ENCODE measurements at regions not wholly inside any gene's neighbourhood (a gene's known extent, or its start where the extent isn't known, plus 50 kb on each side); places are given as distances from the start of the nearest gene placed in this dataset.
"Not testable (repeated sequence)": the region's sequence is repeated elsewhere in the genome, so short reads cannot be mapped to it uniquely, and the experiment has no call there.

DNA sequence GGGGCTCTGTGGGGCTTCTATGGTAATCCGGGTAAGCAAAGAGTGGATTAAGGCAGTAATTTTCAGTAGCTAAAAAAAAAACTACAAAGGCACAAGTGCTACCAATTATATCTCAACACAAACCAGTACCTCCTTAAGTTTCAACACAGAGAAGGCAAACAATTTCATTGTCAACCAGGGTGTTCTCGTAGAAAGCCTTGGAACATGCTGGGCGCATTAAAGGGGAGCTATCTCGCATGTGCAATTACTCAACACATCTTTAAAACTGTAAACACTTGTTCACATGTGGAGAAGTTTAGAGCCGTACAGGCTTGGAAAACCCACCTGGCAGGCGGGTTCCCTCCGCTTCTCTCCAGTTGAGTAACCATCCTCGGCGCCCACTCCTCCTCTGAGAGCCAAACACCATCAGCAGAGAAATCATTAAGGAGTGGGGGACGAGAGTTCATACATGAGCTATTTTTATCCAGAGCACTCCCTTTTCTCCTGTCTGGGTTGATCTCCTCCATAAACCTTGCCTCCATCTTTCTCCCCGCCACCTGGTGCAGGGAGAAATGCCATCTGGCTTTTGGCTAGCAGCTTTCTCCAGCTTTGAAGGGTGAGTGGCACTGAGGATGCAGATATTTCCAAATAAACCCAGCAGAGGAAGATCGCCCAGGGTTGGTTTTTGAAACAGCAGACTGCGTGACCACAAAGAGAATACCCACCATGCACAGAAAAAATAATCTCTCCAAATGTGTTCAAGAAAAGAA, 287.1 kb downstream of the WDR11 start:
- no peaks in the 10 kb centered on the region for H3K36me3 ChIP-seq (ENCODE audit: control insufficient read depth in 2 of 2, extremely low read depth in 1 of 2, insufficient read depth in 1 of 2, low read length in 1 of 2)
- DNase-seq (no peak), ATAC-seq (replicated peaks in 1 of 4) (no peak)
- peaks cover 0 to 4% of the 10 kb centered on the region in 2 experiments for H3K27me3 ChIP-seq (replicated peaks in 1 of 2; ENCODE audit: control insufficient read depth in 2 of 2, extremely low read depth in 1 of 2, insufficient read depth in 2 of 2, low read length in 1 of 2)
- no peaks in the 10 kb centered on the region for H3K4me1 ChIP-seq (ENCODE audit: control insufficient read depth in 1 of 2, extremely low read depth in 1 of 2, insufficient read depth in 2 of 2, low read length in 2 of 2)
- H3K27ac ChIP-seq (ENCODE audit: low read length), result no peak overlapping the region
- H3K4me3 Mint-ChIP-seq, result no peak overlapping the region
- no peaks in the 10 kb centered on the region for H3K4me1 Mint-ChIP-seq
- H3K27ac Mint-ChIP-seq, result no peak overlapping the region
- H3K36me3 Mint-ChIP-seq, result no peaks in the 10 kb centered on the region
- CTCF ChIA-PET, result no interaction called here
- POLR2A ChIA-PET, result no interaction called here
- no peaks in the 10 kb centered on the region for H3K9me3 ChIP-seq
- no peak overlapping the region for H3K4me3 ChIP-seq (ENCODE audit: control insufficient read depth in 1 of 2, extremely low read depth in 1 of 2, low read length in 1 of 2)
- no peaks in the 10 kb centered on the region for H3K27me3 Mint-ChIP-seq
- H3K9me3 Mint-ChIP-seq, result peaks cover 4 to 8% (median 4%) of the 10 kb centered on the region in 3 donors
- WGBS (ENCODE audit: insufficient coverage), result no CpG with 5 or more reads among the region's 13 CpGs

DNA sequence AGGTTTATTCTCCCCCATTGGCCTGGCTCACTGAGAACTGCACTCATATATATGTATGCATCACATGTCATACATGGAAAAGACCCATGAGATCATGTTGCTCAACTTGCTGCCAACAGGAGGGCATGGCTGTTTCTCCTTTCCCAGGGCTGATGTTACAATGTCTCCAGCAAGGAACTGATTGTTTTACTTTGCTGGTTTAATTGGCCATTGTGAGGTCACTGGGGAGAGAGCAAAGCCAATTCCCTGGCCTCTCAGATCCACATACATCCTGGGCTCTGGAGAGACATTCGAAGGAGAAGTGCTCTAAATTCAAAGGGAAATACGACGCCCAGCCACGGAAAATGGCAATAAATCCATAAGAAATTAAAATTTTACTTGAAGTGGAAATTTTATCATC, 287.8 kb downstream of the WDR11 start:
- no peak for ATAC-seq (replicated peaks in 1 of 4)
- no peaks in the 10 kb centered on the region for H3K4me1 ChIP-seq (ENCODE audit: control insufficient read depth in 1 of 2, extremely low read depth in 1 of 2, insufficient read depth in 2 of 2, low read length in 2 of 2)
- H3K36me3 ChIP-seq (ENCODE audit: control insufficient read depth in 2 of 2, extremely low read depth in 1 of 2, insufficient read depth in 1 of 2, low read length in 1 of 2), result no peaks in the 10 kb centered on the region
- H3K27ac ChIP-seq (ENCODE audit: low read length), result no peak overlapping the region
- ChIA-PET POLR2A (no interaction called here), CTCF (no interaction called here)
- Mint-ChIP-seq H3K4me1 (no peaks in the 10 kb centered on the region), H3K27ac (no peak overlapping the region), H3K27me3 (no peaks in the 10 kb centered on the region), H3K4me3 (no peak overlapping the region), H3K9me3 (peaks cover 4 to 8% (median 4%) of the 10 kb centered on the region in 3 donors), H3K36me3 (no peaks in the 10 kb centered on the region)
- no peaks in the 10 kb centered on the region for H3K9me3 ChIP-seq
- no peak for DNase-seq
- WGBS (ENCODE audit: insufficient coverage), result no CpG with 5 or more reads among the region's 4 CpGs
- no peak overlapping the region for H3K4me3 ChIP-seq (ENCODE audit: control insufficient read depth in 1 of 2, extremely low read depth in 1 of 2, low read length in 1 of 2)
- H3K27me3 ChIP-seq (replicated peaks in 1 of 2; ENCODE audit: control insufficient read depth in 2 of 2, extremely low read depth in 1 of 2, insufficient read depth in 2 of 2, low read length in 1 of 2), result peaks cover 0 to 4% of the 10 kb centered on the region in 2 experiments

DNA sequence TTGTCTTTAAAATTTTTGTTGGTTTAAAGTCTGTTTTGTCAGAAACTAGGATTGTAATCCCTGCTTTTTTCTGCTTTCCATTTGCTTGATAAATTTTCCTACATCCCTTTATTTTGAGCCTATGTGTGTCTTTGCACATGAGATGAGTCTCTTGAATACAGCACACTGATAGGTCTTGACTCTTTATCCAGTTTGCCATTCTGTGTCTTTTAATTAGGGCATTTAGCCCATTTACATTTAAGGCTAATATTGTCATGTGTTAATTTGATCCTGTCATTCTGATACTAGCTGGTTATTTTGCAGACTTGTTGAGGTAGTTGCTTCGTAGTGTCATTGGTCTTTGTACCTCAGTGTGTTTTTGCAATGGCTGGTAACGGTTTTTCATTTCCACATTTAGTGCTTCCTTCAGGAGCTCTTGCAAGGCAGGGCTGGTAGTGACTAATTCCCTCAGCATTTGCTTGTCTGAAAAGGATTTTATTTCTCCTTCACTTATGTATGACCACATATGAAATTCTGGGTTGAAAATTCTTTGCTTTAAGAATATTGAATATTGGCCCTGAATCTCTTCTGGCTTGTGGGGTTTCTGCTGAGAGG, 294.7 kb downstream of the WDR11 start:
- H3K27me3 Mint-ChIP-seq, POLR2A ChIA-PET: not testable (repeated sequence)

DNA sequence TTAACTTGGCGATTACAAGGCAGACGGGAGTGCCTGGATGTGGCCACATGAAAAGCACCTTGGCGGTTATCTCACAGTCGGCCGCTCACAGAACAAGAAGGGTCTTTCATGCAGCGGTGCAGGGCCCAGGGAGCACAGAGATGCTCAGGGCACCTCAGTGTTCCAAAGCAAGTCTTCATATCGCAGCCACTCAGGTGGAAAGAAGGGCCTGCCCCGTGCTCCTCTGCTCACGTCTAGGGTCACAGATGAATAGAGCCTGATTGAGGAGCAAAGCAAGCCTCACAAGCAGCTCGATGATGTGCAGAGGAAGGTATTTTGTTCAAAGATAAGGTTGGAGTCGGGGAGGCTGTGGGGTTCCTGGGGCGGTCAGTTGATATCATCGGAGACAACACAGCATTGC, 297.8 kb downstream of the WDR11 start:
- H3K36me3 Mint-ChIP-seq, result no peaks in the 10 kb centered on the region
- ChIA-PET CTCF (no interaction called here), POLR2A (no interaction called here)
- Histone ChIP-seq H3K4me1 (ENCODE audit: control insufficient read depth in 1 of 2, extremely low read depth in 1 of 2, insufficient read depth in 2 of 2, low read length in 2 of 2) (no peaks in the 10 kb centered on the region), H3K36me3 (ENCODE audit: control insufficient read depth in 2 of 2, extremely low read depth in 1 of 2, insufficient read depth in 1 of 2, low read length in 1 of 2) (no peaks in the 10 kb centered on the region), H3K27me3 (replicated peaks in 1 of 2; ENCODE audit: control insufficient read depth in 2 of 2, extremely low read depth in 1 of 2, insufficient read depth in 2 of 2, low read length in 1 of 2) (no peaks in the 10 kb centered on the region), H3K27ac (ENCODE audit: low read length) (no peak overlapping the region), H3K4me3 (ENCODE audit: control insufficient read depth in 1 of 2, extremely low read depth in 1 of 2, low read length in 1 of 2) (no peak overlapping the region), H3K9me3 (no peaks in the 10 kb centered on the region)
- DNase-seq (no peak), ATAC-seq (replicated peaks in 1 of 4) (no peak)
- WGBS (ENCODE audit: insufficient coverage), result 80% methylated on average over 11 of the region's 13 CpGs
- no peak overlapping the region for H3K27ac Mint-ChIP-seq
- no peaks in the 10 kb centered on the region for H3K4me1 Mint-ChIP-seq
- H3K4me3 Mint-ChIP-seq, result no peak overlapping the region
- H3K9me3 Mint-ChIP-seq, result peaks cover 19 to 28% (median 23%) of the 10 kb centered on the region in 3 donors
- peaks cover 3 to 6% of the 10 kb centered on the region in 2 donors for H3K27me3 Mint-ChIP-seq

More for the DNA sequence above, 294.7 kb downstream of the WDR11 start:
- H3K4me3 ChIP-seq (ENCODE audit: control insufficient read depth in 1 of 2, extremely low read depth in 1 of 2, low read length in 1 of 2); H3K36me3 Mint-ChIP-seq; H3K4me3 Mint-ChIP-seq; H3K27ac ChIP-seq (ENCODE audit: low read length); H3K4me1 ChIP-seq (ENCODE audit: control insufficient read depth in 1 of 2, extremely low read depth in 1 of 2, insufficient read depth in 2 of 2, low read length in 2 of 2); CTCF ChIA-PET; H3K27ac Mint-ChIP-seq; H3K4me1 Mint-ChIP-seq; DNase-seq; ATAC-seq (replicated peaks in 1 of 4); H3K36me3 ChIP-seq (ENCODE audit: control insufficient read depth in 2 of 2, extremely low read depth in 1 of 2, insufficient read depth in 1 of 2, low read length in 1 of 2); H3K9me3 ChIP-seq; H3K27me3 ChIP-seq (replicated peaks in 1 of 2; ENCODE audit: control insufficient read depth in 2 of 2, extremely low read depth in 1 of 2, insufficient read depth in 2 of 2, low read length in 1 of 2): not testable (repeated sequence)
- H3K9me3 Mint-ChIP-seq, result peaks cover 21 to 27% (median 23%) of the 10 kb centered on the region in 3 donors
- WGBS (ENCODE audit: insufficient coverage), result no CpG with 5 or more reads among the region's 2 CpGs

DNA sequence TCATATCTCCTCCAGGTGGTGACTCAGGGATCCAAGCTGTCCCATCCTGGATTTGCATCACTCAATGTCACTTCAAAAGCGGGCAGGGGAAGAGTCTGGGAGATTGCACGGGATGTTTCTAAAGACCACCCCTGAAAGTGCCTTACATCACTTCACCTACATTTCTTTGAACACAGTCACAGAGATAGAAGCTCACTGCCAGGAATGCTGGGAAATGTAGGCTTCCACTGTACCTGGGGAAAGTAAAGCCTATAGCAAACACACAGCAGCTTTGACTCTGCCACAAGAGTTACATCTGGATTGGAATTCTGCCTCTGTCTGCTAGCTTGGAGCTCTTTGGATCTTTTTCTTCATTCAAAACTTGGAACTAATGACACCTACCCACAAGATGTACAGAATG, 300.9 kb downstream of the WDR11 start:
- peaks cover 3 to 6% of the 10 kb centered on the region in 2 donors for H3K27me3 Mint-ChIP-seq
- ATAC-seq (replicated peaks in 1 of 4), result no peak
- H3K4me3 Mint-ChIP-seq, result no peak overlapping the region
- WGBS (ENCODE audit: insufficient coverage), result no CpG with 5 or more reads among the region's 2 CpGs
- H3K9me3 ChIP-seq, result no peaks in the 10 kb centered on the region
- no peaks in the 10 kb centered on the region for H3K27me3 ChIP-seq (replicated peaks in 1 of 2; ENCODE audit: control insufficient read depth in 2 of 2, extremely low read depth in 1 of 2, insufficient read depth in 2 of 2, low read length in 1 of 2)
- H3K4me1 ChIP-seq (ENCODE audit: control insufficient read depth in 1 of 2, extremely low read depth in 1 of 2, insufficient read depth in 2 of 2, low read length in 2 of 2), result no peaks in the 10 kb centered on the region
- peaks cover 6 to 11% (median 10%) of the 10 kb centered on the region in 3 donors for H3K9me3 Mint-ChIP-seq
- no peaks in the 10 kb centered on the region for H3K4me1 Mint-ChIP-seq
- CTCF ChIA-PET, result no interaction called here
- no peak for DNase-seq
- H3K36me3 ChIP-seq (ENCODE audit: control insufficient read depth in 2 of 2, extremely low read depth in 1 of 2, insufficient read depth in 1 of 2, low read length in 1 of 2), result no peaks in the 10 kb centered on the region
- no peaks in the 10 kb centered on the region for H3K36me3 Mint-ChIP-seq
- H3K4me3 ChIP-seq (ENCODE audit: control insufficient read depth in 1 of 2, extremely low read depth in 1 of 2, low read length in 1 of 2), result no peak overlapping the region
- H3K27ac ChIP-seq (ENCODE audit: low read length), result no peak overlapping the region
- POLR2A ChIA-PET, result no interaction called here
- no peak overlapping the region for H3K27ac Mint-ChIP-seq

GRCh38 chr10:121152935-121153334, 301.8 kb downstream of the WDR11 start:
- Histone ChIP-seq H3K4me1 (ENCODE audit: control insufficient read depth in 1 of 2, extremely low read depth in 1 of 2, insufficient read depth in 2 of 2, low read length in 2 of 2) (no peaks in the 10 kb centered on the region), H3K27me3 (replicated peaks in 1 of 2; ENCODE audit: control insufficient read depth in 2 of 2, extremely low read depth in 1 of 2, insufficient read depth in 2 of 2, low read length in 1 of 2) (no peaks in the 10 kb centered on the region), H3K9me3 (no peaks in the 10 kb centered on the region), H3K27ac (ENCODE audit: low read length) (no peak overlapping the region), H3K4me3 (ENCODE audit: control insufficient read depth in 1 of 2, extremely low read depth in 1 of 2, low read length in 1 of 2) (no peak overlapping the region), H3K36me3 (ENCODE audit: control insufficient read depth in 2 of 2, extremely low read depth in 1 of 2, insufficient read depth in 1 of 2, low read length in 1 of 2) (no peaks in the 10 kb centered on the region)
- CTCF ChIA-PET, result no interaction called here
- H3K36me3 Mint-ChIP-seq, result no peaks in the 10 kb centered on the region
- no peak overlapping the region for H3K4me3 Mint-ChIP-seq
- H3K27me3 Mint-ChIP-seq, result peaks cover 3 to 6% of the 10 kb centered on the region in 2 donors
- no peaks in the 10 kb centered on the region for H3K4me1 Mint-ChIP-seq
- DNase-seq (no peak), ATAC-seq (replicated peaks in 1 of 4) (no peak)
- WGBS (ENCODE audit: insufficient coverage), result no CpG with 5 or more reads among the region's 1 CpG
- peaks cover 10 to 14% (median 11%) of the 10 kb centered on the region in 3 donors for H3K9me3 Mint-ChIP-seq
- POLR2A ChIA-PET, result no interaction called here
- no peak overlapping the region for H3K27ac Mint-ChIP-seq
